ENCODE measurements at regions not wholly inside any gene's neighbourhood (a gene's known extent, or its start where the extent isn't known, plus 50 kb on each side); places are given as distances from the start of the nearest gene placed in this dataset.

DNA sequence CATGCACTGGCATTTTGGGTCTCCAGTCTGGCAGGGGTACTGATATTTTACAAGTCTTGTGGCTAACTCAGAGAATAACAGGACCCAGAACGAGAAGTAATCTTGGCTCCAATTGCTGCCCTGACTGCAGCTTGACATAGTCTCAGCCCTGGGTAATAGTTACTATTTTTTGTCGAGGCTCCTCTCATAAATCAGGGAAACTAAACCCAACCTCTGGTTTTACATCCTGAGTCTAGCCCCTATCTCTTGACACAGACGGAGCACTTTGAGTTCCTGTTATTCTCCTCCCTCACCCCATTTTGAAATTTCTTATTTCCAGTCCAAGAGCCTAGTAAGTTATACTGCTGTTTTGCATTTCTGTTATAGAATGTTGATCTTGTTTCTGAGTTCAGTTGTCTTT lies 276.1 kb upstream of the GOLIM4 start:
- no peak for TF ChIP-seq POLR2A (IDR thresholded peaks at IDR 0.05)
- no peak for TF ChIP-seq CTCF (IDR thresholded peaks at IDR 0.05)
